ENCODE measurements at regions not wholly inside any gene's neighbourhood (a gene's known extent, or its start where the extent isn't known, plus 50 kb on each side); places are given as distances from the start of the nearest gene placed in this dataset.

DNA sequence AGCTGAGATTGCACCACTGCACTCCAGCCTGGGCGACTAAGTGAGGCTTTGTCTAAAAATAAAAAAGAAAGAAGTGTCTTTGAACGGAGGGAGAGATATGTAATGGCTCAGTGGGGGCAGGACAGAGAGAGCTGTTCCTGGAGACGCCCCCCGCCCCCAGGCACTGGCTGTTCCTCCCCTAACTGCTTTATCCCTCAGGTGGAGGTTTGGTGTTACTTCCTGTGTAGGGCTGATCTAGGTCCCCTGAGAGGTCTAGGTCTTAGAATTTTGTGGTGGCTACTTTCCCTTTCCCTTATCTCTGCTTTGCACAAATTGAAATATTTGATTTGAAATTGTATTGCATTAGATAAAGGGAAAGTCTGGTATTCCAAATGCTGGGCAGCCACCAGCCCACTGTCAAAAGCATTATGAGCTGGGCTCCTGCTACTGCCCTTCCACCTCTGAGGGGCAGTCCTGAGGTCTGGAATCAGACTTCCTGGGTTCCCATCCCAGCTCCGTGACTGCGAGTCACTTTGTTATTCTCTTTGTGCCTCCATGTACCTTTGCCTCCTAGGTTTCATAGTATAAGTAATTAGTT is 134.8 kb upstream of the KIF26B start:
- Histone ChIP-seq H3K27me3 (ENCODE audit: insufficient read depth, low read depth, low read length) (no peaks in the 10 kb centered on the region), H3K9me2 (ENCODE audit: insufficient read depth, low read length) (no peaks in the 10 kb centered on the region), H3K4me2 (ENCODE audit: low read length) (no peak overlapping the region), H3K9ac (ENCODE audit: low read length) (no peak overlapping the region), H3K4me3 (ENCODE audit: low read length) (no peak overlapping the region), H4K20me1 (ENCODE audit: insufficient read depth) (no peaks in the 10 kb centered on the region), H3K79me2 (replicated peaks; ENCODE audit: insufficient read depth, low read length) (no peaks in the 10 kb centered on the region), H3K9me3 (ENCODE audit: low read length) (no peaks in the 10 kb centered on the region), H3F3A (ENCODE audit: insufficient read depth, low read length, poor library complexity, severe bottlenecking) (no peaks in the 10 kb centered on the region), H3K36me3 (ENCODE audit: insufficient read depth, low read length) (no peaks in the 10 kb centered on the region), H3K27ac (ENCODE audit: low read length) (no peak overlapping the region), H2AFZ (ENCODE audit: low read depth, low read length) (no peak overlapping the region)
- TF ChIP-seq MXI1 (conservative IDR thresholded peaks at IDR 0.05; ENCODE audit: poor library complexity, severe bottlenecking) (no peak), TAF1 (IDR thresholded peaks at IDR 0.05; ENCODE audit: low read depth) (no peak), EZH2 (IDR thresholded peaks at IDR 0.05; ENCODE audit: borderline replicate concordance, insufficient read depth, low read length, poor library complexity, severe bottlenecking) (no peak), EP300 (conservative IDR thresholded peaks at IDR 0.05; ENCODE audit: poor library complexity, severe bottlenecking) (no peak), CTCF (IDR thresholded peaks at IDR 0.05; ENCODE audit: poor library complexity, severe bottlenecking) (no peak), RAD21 (conservative IDR thresholded peaks at IDR 0.05) (no peak), SMC3 (conservative IDR thresholded peaks at IDR 0.05; ENCODE audit: poor library complexity) (no peak), POLR2AphosphoS5 (IDR thresholded peaks at IDR 0.05) (no peak)
- TF ChIP-seq, protein P1, sequence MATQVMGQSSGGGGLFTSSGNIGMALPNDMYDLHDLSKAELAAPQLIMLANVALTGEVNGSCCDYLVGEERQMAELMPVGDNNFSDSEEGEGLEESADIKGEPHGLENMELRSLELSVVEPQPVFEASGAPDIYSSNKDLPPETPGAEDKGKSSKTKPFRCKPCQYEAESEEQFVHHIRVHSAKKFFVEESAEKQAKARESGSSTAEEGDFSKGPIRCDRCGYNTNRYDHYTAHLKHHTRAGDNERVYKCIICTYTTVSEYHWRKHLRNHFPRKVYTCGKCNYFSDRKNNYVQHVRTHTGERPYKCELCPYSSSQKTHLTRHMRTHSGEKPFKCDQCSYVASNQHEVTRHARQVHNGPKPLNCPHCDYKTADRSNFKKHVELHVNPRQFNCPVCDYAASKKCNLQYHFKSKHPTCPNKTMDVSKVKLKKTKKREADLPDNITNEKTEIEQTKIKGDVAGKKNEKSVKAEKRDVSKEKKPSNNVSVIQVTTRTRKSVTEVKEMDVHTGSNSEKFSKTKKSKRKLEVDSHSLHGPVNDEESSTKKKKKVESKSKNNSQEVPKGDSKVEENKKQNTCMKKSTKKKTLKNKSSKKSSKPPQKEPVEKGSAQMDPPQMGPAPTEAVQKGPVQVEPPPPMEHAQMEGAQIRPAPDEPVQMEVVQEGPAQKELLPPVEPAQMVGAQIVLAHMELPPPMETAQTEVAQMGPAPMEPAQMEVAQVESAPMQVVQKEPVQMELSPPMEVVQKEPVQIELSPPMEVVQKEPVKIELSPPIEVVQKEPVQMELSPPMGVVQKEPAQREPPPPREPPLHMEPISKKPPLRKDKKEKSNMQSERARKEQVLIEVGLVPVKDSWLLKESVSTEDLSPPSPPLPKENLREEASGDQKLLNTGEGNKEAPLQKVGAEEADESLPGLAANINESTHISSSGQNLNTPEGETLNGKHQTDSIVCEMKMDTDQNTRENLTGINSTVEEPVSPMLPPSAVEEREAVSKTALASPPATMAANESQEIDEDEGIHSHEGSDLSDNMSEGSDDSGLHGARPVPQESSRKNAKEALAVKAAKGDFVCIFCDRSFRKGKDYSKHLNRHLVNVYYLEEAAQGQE (IDR thresholded peaks at IDR 0.05; ENCODE audit: borderline replicate concordance): no peak

DNA sequence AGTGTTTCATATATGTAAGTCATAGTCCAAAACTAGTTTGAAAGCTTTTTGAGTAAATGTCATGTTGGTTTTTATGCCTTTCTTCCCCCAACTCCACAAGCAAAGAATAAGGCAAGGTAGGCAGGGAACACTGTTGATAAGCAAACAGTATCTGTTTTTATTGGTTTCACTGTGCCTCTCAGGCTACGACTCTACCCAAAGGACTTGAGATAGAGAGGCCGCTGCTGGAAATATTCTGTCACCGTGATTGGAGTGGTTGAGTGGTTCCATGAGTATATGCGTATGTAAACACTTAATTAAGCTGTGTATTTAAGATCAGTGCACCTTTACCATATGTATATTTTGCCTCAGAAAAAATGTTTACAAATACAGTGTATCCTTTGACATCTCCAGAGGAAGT is 138.1 kb upstream of the KIF26B start:
- TF ChIP-seq CTCF (IDR thresholded peaks at IDR 0.05; ENCODE audit: poor library complexity, severe bottlenecking): no peak
- TF ChIP-seq MXI1 (conservative IDR thresholded peaks at IDR 0.05; ENCODE audit: poor library complexity, severe bottlenecking): no peak
- TF ChIP-seq EZH2 (IDR thresholded peaks at IDR 0.05; ENCODE audit: borderline replicate concordance, insufficient read depth, low read length, poor library complexity, severe bottlenecking): no peak
- TF ChIP-seq RAD21 (conservative IDR thresholded peaks at IDR 0.05): no peak
- TF ChIP-seq, protein P1 (IDR thresholded peaks at IDR 0.05; ENCODE audit: borderline replicate concordance): no peak
- no peak for TF ChIP-seq EP300 (conservative IDR thresholded peaks at IDR 0.05; ENCODE audit: poor library complexity, severe bottlenecking)
- no peak for TF ChIP-seq TAF1 (IDR thresholded peaks at IDR 0.05; ENCODE audit: low read depth)
- no peak for TF ChIP-seq SMC3 (conservative IDR thresholded peaks at IDR 0.05; ENCODE audit: poor library complexity)
- TF ChIP-seq POLR2AphosphoS5 (IDR thresholded peaks at IDR 0.05): no peak
- H3K79me2 ChIP-seq (replicated peaks; ENCODE audit: insufficient read depth, low read length): no peaks in the 10 kb centered on the region
- no peaks in the 10 kb centered on the region for H3K9me2 ChIP-seq (ENCODE audit: insufficient read depth, low read length)
- H3K9me3 ChIP-seq (ENCODE audit: low read length): no peaks in the 10 kb centered on the region
- H3K36me3 ChIP-seq (ENCODE audit: insufficient read depth, low read length): no peaks in the 10 kb centered on the region
- no peak overlapping the region for H3K4me3 ChIP-seq (ENCODE audit: low read length)
- H2AFZ ChIP-seq (ENCODE audit: low read depth, low read length): no peak overlapping the region
- H3K27ac ChIP-seq (ENCODE audit: low read length): no peak overlapping the region
- no peaks in the 10 kb centered on the region for H3F3A ChIP-seq (ENCODE audit: insufficient read depth, low read length, poor library complexity, severe bottlenecking)
- no peak overlapping the region for H3K9ac ChIP-seq (ENCODE audit: low read length)
- no peaks in the 10 kb centered on the region for H4K20me1 ChIP-seq (ENCODE audit: insufficient read depth)
- no peaks in the 10 kb centered on the region for H3K27me3 ChIP-seq (ENCODE audit: insufficient read depth, low read depth, low read length)
- H3K4me2 ChIP-seq (ENCODE audit: low read length): no peak overlapping the region

Measured in neural cell (in vitro differentiated cells).